Glomerular visceral epithelial cell (primary cell): ENCODE measurements at regions not wholly inside any gene's neighbourhood (a gene's known extent, or its start where the extent isn't known, plus 50 kb on each side); places are given as distances from the start of the nearest gene placed in this dataset.
A peak's percentile ranks its signal among the peaks of the same experiment; 100 is the strongest.

ENCODE experiments used
- DNase-seq: peaks from one replicate; pipeline ENCODE4 v3.0.0-alpha.2; 2016; ENCODE audit errors: extremely low spot score

DNA sequence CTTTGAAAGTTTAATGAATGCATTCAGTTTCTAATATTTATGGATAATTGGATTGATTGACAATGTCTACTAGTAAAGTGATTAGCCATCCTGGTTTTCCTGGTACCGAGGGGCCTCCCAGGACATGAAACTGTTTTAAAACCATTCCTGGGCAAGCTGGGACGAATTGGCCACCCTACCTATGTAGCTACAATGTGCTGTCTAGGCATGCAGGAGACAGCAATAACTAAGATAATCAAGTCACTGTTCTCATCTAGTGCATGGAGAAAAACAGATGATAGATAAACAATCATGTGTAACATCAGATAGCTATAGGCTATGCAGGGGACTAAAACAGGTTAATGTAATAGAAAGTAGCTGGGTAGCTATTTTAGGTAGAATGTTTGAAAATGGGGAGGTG is 67.1 kb downstream of the PMAIP1 start:
- no peak for DNase-seq

DNA sequence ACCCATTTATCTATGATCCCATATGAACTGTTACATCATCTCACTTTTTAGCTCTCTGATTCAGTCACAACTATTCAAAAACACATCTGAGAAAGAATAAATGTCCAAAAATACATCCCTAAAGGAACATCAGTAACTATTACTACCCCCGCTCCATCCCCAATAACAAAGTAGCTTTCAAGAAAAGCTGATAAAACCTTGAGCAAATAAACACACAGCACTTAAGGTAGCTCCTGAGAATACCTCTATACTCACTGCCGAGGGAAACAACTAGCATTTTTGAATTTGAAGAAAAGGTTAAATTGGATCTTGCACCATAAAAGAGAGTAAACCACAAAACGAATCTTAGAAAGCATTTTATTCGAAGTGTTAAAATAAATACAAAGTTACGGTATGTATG is 63.4 kb downstream of the PMAIP1 start:
- DNase-seq: no peak

DNA sequence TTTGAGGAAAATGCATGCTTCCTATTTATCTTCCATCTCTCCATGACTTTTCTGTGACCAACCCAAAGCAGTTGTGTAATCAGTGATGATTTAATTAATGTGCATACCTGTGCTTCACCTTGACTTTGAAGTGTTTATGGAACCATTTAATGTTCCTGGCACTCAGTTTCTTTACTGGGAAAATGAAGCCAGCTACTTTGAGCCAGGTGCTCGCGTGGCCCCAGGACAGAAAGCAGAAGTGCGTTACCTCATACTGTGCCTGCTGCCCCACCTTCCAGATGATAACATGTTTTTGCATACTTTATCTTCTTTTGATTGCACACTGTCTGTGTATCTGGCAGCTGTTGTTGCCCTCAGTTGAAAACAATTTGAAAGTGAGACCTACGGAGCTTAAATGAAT is 61.3 kb downstream of the PMAIP1 start:
- DNase-seq: no peak

DNA sequence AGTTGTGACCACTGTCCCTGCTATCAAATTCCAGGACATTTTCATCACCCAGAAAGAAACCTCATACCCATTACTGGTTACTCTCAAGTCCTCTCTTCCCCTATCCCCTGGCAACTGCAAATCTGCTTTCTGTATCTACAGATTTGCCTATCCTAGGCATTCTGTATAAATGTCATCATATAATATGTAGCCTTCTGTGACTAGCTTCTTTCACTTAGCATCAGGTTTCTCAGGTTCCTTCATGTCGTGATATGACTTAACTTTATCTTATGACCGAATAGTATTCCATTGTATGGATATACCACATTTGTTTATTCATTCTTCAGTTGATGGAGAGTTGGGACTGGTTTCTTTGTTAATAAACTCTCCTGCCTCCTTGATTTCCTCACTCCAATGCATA is 60.5 kb downstream of the PMAIP1 start:
- no peak for DNase-seq

DNA sequence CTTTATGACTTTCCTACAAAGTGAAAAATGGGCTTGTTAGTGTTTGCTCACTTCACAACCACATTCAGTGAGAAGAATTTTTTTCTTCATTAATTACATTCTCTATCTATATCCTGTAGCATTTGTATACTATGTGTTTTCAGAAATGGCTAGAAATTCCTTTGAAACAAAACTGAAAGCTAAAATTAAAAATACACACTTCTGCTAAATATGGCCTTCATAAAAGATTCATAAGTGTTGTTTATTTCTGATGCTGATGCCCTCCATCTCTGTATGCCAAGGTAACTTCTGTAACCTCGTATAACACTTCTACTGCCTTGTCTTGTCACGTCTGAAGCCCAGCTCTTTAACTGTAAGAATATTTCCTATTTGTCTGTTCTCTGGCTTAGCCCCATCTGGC is 59.8 kb downstream of the PMAIP1 start:
- DNase-seq: no peak

DNA sequence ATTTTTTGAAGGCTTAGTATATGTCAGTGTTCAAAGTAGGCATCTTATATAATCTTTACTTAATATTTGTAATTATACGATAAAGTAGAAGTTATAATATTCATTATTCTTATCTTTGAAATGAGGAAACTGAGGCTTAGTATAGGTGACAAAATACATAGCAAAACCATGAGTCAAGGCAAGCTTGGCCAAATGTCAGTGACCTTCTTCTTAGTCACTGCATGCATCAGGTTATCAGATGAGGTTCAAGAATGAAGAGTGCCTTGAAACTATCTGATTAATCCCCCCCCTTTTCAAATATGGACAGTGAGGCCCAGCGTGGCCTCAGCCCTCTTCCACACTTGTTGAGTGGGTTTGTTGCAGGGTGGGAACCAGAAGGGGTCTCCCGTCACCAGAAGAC is 59.3 kb downstream of the PMAIP1 start:
- peak; percentile 8 for DNase-seq

DNA sequence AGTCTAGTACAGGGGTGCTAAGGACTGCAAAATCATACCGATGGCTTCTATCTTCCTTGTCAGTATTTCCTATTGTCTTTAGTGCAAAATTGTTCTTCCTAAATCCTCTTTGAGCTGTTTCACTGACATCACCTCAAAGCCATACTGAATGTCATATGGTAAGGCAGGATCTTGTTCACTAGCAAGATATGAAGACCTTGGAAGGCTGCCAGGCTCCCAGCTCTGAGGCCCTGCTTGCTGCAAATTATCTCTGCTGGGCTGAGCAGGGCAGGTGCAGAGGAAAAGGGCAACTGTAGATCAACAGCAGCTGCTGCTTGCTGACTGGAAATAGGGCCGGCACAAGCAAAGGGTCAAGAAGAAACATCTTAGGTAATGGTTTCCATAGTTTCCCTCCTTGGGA is 58.2 kb downstream of the PMAIP1 start:
- peak; percentile 95 for DNase-seq

DNA sequence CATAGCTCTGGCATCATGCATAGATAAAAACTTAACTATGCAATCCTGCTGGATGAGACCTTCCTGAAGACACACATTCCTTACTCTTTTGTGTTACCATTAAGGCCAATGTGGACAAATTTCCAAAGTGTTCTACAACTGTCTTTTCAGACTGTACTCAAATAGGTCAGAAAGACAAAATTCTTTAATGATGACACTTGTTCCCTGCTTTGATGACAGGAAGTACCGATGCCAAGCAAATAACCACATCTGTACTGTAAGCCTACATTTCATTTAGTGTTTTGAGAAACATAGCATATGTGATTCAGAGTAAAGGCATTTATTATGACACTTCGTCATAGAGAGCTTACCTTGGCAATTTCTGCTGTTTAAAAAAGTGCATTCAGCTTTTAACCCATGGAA is 55.0 kb downstream of the PMAIP1 start:
- DNase-seq: peak; percentile 76

DNA sequence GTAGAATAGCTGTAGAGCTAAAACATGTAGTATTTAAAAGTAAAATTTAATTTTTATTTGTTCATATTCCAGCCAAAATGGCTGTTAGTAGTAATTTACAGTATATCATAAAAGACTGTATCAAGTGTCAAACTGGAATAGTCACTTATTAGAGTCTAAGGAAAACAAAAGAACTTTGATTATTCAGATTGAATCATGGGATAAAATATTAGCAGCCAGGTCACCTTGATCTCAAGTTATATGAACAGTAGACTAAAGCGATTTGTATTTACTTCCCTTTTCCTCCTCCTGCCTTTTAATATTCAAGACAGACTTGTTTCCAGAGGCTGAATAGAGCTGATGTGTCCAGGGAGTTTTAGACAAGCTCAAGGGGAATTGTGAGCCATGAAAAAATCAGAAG is 54.4 kb downstream of the PMAIP1 start:
- DNase-seq: no peak
